Thyroid gland (tissue), 4 donors: ENCODE measurements at regions not wholly inside any gene's neighbourhood (a gene's known extent, or its start where the extent isn't known, plus 50 kb on each side); places are given as distances from the start of the nearest gene placed in this dataset.

ENCODE experiments used
- POLR2A ChIP-seq, 2 donors: fragments of 450-650 bp; IDR thresholded peaks; one replicate each; pipeline ENCODE4 v1.6.1; 2017; ENCODE audit warnings: antibody characterized with exemption in 2 of 2, mild to moderate bottlenecking in 2 of 2, moderate library complexity in 1 of 2
- TF ChIP-seq, protein P1 (sequence below), 6 experiments: fragments of 200-600 bp in 3 of 6; fragments of 450-650 bp in 3 of 6; sonication (generic) in 3 of 6; IDR thresholded peaks; one replicate each; pipeline ENCODE4 v1.5.1; 2016 to 2019; ENCODE audit warnings: antibody characterized with exemption in 6 of 6, mild to moderate bottlenecking in 2 of 6, inconsistent platforms in 1 of 6, moderate library complexity in 1 of 6

DNA sequence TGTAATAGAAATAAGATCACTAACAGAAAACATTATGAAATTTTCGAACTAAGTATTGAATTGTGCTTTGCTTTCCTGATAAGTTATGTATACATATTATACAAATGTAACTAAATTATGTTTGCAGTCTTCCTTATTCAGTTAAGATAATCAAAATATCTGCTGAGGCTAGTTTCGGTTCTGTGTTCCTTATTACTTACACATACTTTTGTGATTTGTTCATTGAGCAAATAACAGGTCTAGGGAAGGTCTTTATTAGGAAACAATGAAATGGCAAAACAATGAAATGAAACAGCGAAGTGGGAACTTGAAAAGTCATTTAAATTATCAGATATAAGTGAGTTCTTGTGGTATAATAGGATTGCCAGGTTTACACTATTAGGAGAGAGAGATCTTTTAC, 352.4 kb downstream of the GRIA2 start:
- TF ChIP-seq, protein P1, sequence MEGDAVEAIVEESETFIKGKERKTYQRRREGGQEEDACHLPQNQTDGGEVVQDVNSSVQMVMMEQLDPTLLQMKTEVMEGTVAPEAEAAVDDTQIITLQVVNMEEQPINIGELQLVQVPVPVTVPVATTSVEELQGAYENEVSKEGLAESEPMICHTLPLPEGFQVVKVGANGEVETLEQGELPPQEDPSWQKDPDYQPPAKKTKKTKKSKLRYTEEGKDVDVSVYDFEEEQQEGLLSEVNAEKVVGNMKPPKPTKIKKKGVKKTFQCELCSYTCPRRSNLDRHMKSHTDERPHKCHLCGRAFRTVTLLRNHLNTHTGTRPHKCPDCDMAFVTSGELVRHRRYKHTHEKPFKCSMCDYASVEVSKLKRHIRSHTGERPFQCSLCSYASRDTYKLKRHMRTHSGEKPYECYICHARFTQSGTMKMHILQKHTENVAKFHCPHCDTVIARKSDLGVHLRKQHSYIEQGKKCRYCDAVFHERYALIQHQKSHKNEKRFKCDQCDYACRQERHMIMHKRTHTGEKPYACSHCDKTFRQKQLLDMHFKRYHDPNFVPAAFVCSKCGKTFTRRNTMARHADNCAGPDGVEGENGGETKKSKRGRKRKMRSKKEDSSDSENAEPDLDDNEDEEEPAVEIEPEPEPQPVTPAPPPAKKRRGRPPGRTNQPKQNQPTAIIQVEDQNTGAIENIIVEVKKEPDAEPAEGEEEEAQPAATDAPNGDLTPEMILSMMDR (IDR thresholded peaks at IDR 0.05) = no peak
- no peak for TF ChIP-seq POLR2A (IDR thresholded peaks at IDR 0.05)
